PFSK-1 (cell line): ENCODE measurements at regions not wholly inside any gene's neighbourhood (a gene's known extent, or its start where the extent isn't known, plus 50 kb on each side); places are given as distances from the start of the nearest gene placed in this dataset.

Experiments
- FOXP2 ChIP-seq: optimal IDR thresholded peaks from 2 replicates; pipeline ENCODE3; 2011; ENCODE audit warnings: borderline replicate concordance, control low read depth, inconsistent platforms; ENCODE audit not compliant: insufficient read depth; ENCODE audit errors: extremely low read length, extremely low read depth
- POLR2AphosphoS5 ChIP-seq: IDR thresholded peaks from 2 replicates; pipeline ENCODE4 v1.6.1; 2012; ENCODE audit warnings: low read depth, mild to moderate bottlenecking, control low read depth, low read length, moderate library complexity
- SIN3A ChIP-seq: IDR thresholded peaks from 2 replicates; pipeline ENCODE4 v1.6.1; 2012; ENCODE audit warnings: mild to moderate bottlenecking, low read length, moderate library complexity, borderline replicate concordance; ENCODE audit not compliant: insufficient read depth
- TAF1 ChIP-seq: IDR thresholded peaks from 2 replicates; pipeline ENCODE4 v1.6.1; 2012; ENCODE audit warnings: low read length, control low read depth, borderline replicate concordance; ENCODE audit not compliant: insufficient read depth
- TF ChIP-seq, protein P1 (sequence below), 2 experiments: IDR thresholded peaks; 2 replicates each; pipeline versions ENCODE4 v1.6.1 to v1.8.0; 2011 to 2012; ENCODE audit warnings: low read depth in 2 of 2, low read length in 2 of 2, control low read depth in 1 of 2, inconsistent platforms in 1 of 2, mild to moderate bottlenecking in 1 of 2, moderate library complexity in 1 of 2; ENCODE audit not compliant: insufficient read depth in 1 of 2

GRCh38 chr22:48901324-48901723 is 926.3 kb downstream of the BRD1 start:
- TF ChIP-seq POLR2AphosphoS5 = no peak
- no peak for TF ChIP-seq TAF1
- TF ChIP-seq, protein P1, sequence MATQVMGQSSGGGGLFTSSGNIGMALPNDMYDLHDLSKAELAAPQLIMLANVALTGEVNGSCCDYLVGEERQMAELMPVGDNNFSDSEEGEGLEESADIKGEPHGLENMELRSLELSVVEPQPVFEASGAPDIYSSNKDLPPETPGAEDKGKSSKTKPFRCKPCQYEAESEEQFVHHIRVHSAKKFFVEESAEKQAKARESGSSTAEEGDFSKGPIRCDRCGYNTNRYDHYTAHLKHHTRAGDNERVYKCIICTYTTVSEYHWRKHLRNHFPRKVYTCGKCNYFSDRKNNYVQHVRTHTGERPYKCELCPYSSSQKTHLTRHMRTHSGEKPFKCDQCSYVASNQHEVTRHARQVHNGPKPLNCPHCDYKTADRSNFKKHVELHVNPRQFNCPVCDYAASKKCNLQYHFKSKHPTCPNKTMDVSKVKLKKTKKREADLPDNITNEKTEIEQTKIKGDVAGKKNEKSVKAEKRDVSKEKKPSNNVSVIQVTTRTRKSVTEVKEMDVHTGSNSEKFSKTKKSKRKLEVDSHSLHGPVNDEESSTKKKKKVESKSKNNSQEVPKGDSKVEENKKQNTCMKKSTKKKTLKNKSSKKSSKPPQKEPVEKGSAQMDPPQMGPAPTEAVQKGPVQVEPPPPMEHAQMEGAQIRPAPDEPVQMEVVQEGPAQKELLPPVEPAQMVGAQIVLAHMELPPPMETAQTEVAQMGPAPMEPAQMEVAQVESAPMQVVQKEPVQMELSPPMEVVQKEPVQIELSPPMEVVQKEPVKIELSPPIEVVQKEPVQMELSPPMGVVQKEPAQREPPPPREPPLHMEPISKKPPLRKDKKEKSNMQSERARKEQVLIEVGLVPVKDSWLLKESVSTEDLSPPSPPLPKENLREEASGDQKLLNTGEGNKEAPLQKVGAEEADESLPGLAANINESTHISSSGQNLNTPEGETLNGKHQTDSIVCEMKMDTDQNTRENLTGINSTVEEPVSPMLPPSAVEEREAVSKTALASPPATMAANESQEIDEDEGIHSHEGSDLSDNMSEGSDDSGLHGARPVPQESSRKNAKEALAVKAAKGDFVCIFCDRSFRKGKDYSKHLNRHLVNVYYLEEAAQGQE (IDR thresholded peaks at IDR 0.05; ENCODE audit: insufficient read depth in 1 of 2, low read depth in 2 of 2, low read length in 2 of 2) = no peak
- no peak for TF ChIP-seq FOXP2
- no peak for TF ChIP-seq SIN3A
